MM.1S (cell line): ENCODE measurements at regions not wholly inside any gene's neighbourhood (a gene's known extent, or its start where the extent isn't known, plus 50 kb on each side); places are given as distances from the start of the nearest gene placed in this dataset.

Experiments used
- DNase-seq: peaks from one replicate; pipeline ENCODE4 v3.0.0-alpha.2; 2015
- H2AFZ ChIP-seq: fragments of 300-600 bp; sonication (generic); 2 replicates; pipeline ENCODE4 v1.6.0; 2016; ENCODE audit warnings: antibody characterized with exemption, low read length
- H3F3A ChIP-seq: fragments of 300-600 bp; sonication (generic); 2 replicates; pipeline ENCODE4 v1.6.1; 2016; ENCODE audit warnings: mild to moderate bottlenecking, antibody characterized with exemption, low read length, moderate library complexity, mixed read lengths; ENCODE audit not compliant: insufficient read depth
- H3K27ac ChIP-seq: fragments of 300-600 bp; sonication (generic); 2 replicates; pipeline ENCODE4 v1.5.1; 2016; ENCODE audit warnings: mild to moderate bottlenecking, low read length
- H3K27me3 ChIP-seq: fragments of 300-600 bp; sonication (generic); replicated peaks from 2 replicates; pipeline ENCODE4 v1.6.0; 2016; ENCODE audit warnings: low read length; ENCODE audit not compliant: insufficient read depth
- H3K36me3 ChIP-seq: fragments of 300-600 bp; sonication (generic); replicated peaks from 2 replicates; pipeline ENCODE4 v1.6.1; 2016; ENCODE audit warnings: mild to moderate bottlenecking, low read length, mixed read lengths; ENCODE audit not compliant: insufficient read depth
- H3K4me1 ChIP-seq: fragments of 300-600 bp; sonication (generic); 2 replicates; pipeline ENCODE4 v1.6.1; 2016; ENCODE audit warnings: low read length, mixed read lengths
- H3K4me2 ChIP-seq: fragments of 300-600 bp; sonication (generic); 2 replicates; pipeline ENCODE4 v1.6.0; 2016; ENCODE audit warnings: low read depth, low read length
- H3K4me3 ChIP-seq: fragments of 300-600 bp; sonication (generic); 2 replicates; pipeline ENCODE4 v1.5.1; 2016; ENCODE audit warnings: low read length, mixed read lengths
- H3K79me2 ChIP-seq: fragments of 300-600 bp; sonication (generic); 2 replicates; pipeline ENCODE4 v1.6.1; 2016; ENCODE audit warnings: mixed run types, low read length, mixed read lengths
- H3K9ac ChIP-seq: fragments of 300-600 bp; sonication (generic); 2 replicates; pipeline ENCODE4 v1.6.1; 2016; ENCODE audit warnings: low read length, mixed read lengths
- H3K9me2 ChIP-seq: fragments of 300-600 bp; sonication (generic); replicated peaks from 2 replicates; pipeline ENCODE4 v1.6.1; 2016; ENCODE audit warnings: mild to moderate bottlenecking, low read length, mixed read lengths; ENCODE audit not compliant: insufficient read depth
- H3K9me3 ChIP-seq: fragments of 300-600 bp; sonication (generic); replicated peaks from 2 replicates; pipeline ENCODE4 v1.6.1; 2016; ENCODE audit warnings: mild to moderate bottlenecking, low read length, mixed read lengths; ENCODE audit not compliant: insufficient read depth
- H4K20me1 ChIP-seq: fragments of 300-600 bp; sonication (generic); 2 replicates; pipeline ENCODE4 v1.6.1; 2016; ENCODE audit warnings: mild to moderate bottlenecking, low read length, moderate library complexity, mixed read lengths; ENCODE audit not compliant: insufficient read depth
- EZH2 ChIP-seq: fragments of 300-600 bp; sonication (generic); optimal IDR thresholded peaks from 2 replicates; pipeline ENCODE3; 2017; ENCODE audit warnings: low read depth, mild to moderate bottlenecking, antibody characterized with exemption, low read length, mixed read lengths
- EZH2phosphoT487 ChIP-seq: fragments of 300-600 bp; sonication (generic); IDR thresholded peaks from 2 replicates; pipeline ENCODE4 v1.6.1; 2018; ENCODE audit warnings: antibody characterized with exemption, low read length
- TF ChIP-seq, protein P1 (sequence below): fragments of 300-600 bp; sonication (generic); IDR thresholded peaks from 2 replicates; pipeline ENCODE4 v1.5.1; 2016; ENCODE audit warnings: antibody characterized with exemption, low read length, mixed read lengths

DNA sequence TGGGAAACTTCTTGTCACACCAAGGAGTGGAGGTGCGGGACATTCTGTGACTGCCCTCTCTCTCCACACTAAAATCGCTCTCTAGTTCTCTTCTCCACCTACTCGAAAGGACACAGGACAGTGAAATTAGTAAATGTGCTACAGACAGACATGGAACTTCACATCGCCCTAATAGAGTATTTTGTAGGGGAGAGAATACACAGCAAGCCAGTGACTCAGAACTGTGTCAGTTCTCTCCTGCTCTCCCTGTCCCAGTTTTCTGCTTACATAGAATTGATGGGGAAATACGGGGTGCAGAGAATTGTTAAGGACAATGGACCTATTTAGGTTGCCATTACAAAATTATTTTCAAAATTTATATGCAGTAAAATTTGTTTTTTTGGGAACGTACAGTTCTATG is 159.6 kb upstream of the GADL1 start:
- no peak for DNase-seq
- TF ChIP-seq EZH2 (no peak), EZH2phosphoT487 (no peak)
- TF ChIP-seq, protein P1, sequence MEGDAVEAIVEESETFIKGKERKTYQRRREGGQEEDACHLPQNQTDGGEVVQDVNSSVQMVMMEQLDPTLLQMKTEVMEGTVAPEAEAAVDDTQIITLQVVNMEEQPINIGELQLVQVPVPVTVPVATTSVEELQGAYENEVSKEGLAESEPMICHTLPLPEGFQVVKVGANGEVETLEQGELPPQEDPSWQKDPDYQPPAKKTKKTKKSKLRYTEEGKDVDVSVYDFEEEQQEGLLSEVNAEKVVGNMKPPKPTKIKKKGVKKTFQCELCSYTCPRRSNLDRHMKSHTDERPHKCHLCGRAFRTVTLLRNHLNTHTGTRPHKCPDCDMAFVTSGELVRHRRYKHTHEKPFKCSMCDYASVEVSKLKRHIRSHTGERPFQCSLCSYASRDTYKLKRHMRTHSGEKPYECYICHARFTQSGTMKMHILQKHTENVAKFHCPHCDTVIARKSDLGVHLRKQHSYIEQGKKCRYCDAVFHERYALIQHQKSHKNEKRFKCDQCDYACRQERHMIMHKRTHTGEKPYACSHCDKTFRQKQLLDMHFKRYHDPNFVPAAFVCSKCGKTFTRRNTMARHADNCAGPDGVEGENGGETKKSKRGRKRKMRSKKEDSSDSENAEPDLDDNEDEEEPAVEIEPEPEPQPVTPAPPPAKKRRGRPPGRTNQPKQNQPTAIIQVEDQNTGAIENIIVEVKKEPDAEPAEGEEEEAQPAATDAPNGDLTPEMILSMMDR = no peak
- H4K20me1 ChIP-seq = no peaks in the 10 kb centered on the region
- no peaks in the 10 kb centered on the region for H3K9me2 ChIP-seq
- no peak overlapping the region for H3K9ac ChIP-seq
- H3K36me3 ChIP-seq = no peaks in the 10 kb centered on the region
- no peak overlapping the region for H3K27ac ChIP-seq
- no peaks in the 10 kb centered on the region for H3F3A ChIP-seq
- H3K4me1 ChIP-seq = no peaks in the 10 kb centered on the region
- H3K4me2 ChIP-seq = no peak overlapping the region
- no peaks in the 10 kb centered on the region for H3K27me3 ChIP-seq
- H3K9me3 ChIP-seq = no peaks in the 10 kb centered on the region
- no peak overlapping the region for H2AFZ ChIP-seq
- no peak overlapping the region for H3K4me3 ChIP-seq
- H3K79me2 ChIP-seq = no peaks in the 10 kb centered on the region

DNA sequence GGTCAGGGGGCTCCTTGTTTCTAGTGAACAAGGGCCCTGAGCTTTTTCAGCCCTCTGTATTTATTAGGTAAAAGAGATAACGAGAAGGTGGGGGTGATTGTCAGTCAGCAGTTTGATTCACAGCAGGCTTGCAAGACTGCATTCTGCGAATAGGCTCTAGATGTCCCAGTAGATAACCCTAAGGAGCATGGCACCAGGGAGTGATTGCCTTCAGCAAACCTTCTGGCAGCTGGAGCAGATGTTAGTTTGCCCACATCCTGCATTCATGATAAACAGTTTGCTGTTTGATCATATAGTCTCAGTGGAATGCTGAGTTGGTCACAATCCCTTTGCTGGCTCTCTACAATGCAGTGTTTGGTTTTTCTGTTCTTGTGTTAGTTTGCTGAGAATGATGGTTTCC is 161.3 kb upstream of the GADL1 start:
- DNase-seq = no peak
- TF ChIP-seq EZH2 (no peak), EZH2phosphoT487 (no peak)
- TF ChIP-seq, protein P1 = no peak
- Histone ChIP-seq H3K4me1 (no peaks in the 10 kb centered on the region), H3F3A (no peaks in the 10 kb centered on the region), H4K20me1 (no peaks in the 10 kb centered on the region), H3K79me2 (no peaks in the 10 kb centered on the region), H2AFZ (no peak overlapping the region), H3K9me2 (no peaks in the 10 kb centered on the region), H3K27me3 (no peaks in the 10 kb centered on the region), H3K4me3 (no peak overlapping the region), H3K9me3 (no peaks in the 10 kb centered on the region), H3K27ac (no peak overlapping the region), H3K4me2 (no peak overlapping the region), H3K9ac (no peak overlapping the region), H3K36me3 (no peaks in the 10 kb centered on the region)

- no peaks in the 10 kb centered on the region for H3K9me2 ChIP-seq
- no peaks in the 10 kb centered on the region for H3K36me3 ChIP-seq
- DNase-seq = no peak
- no peak for TF ChIP-seq EZH2phosphoT487
- TF ChIP-seq, protein P1 = no peak
- TF ChIP-seq EZH2 = no peak
- no peaks in the 10 kb centered on the region for H3K9me3 ChIP-seq
- no peak overlapping the region for H3K27ac ChIP-seq
- no peak overlapping the region for H2AFZ ChIP-seq
- no peaks in the 10 kb centered on the region for H3F3A ChIP-seq
- no peaks in the 10 kb centered on the region for H3K79me2 ChIP-seq
- H3K9ac ChIP-seq = no peak overlapping the region
- H3K4me1 ChIP-seq = no peaks in the 10 kb centered on the region
- H3K4me3 ChIP-seq = no peak overlapping the region
- no peaks in the 10 kb centered on the region for H3K27me3 ChIP-seq
- H3K4me2 ChIP-seq = no peak overlapping the region
- H4K20me1 ChIP-seq = no peaks in the 10 kb centered on the region
Measured at GRCh38 chr3:31057891-31058290, 163.4 kb upstream of the GADL1 start.
